Adrenal gland (tissue), 5 donors: ENCODE measurements at regions not wholly inside any gene's neighbourhood (a gene's known extent, or its start where the extent isn't known, plus 50 kb on each side); places are given as distances from the start of the nearest gene placed in this dataset.

Source experiments
- CTCF ChIP-seq, 6 experiments: fragments of 450-650 bp in 4 of 6; fragments of 200-600 bp in 2 of 6; sonication (generic) in 1 of 6; IDR thresholded peaks; 1 replicate in 5 of 6; 2 replicates in 1 of 6; pipeline versions ENCODE4 v1.5.1 to v1.8.0; 2016 to 2021; ENCODE audit warnings: antibody characterized with exemption in 6 of 6, mild to moderate bottlenecking in 2 of 6, moderate library complexity in 1 of 6
- POLR2A ChIP-seq, 2 donors: fragments of 450-650 bp; IDR thresholded peaks; one replicate each; pipeline ENCODE4 v1.6.1; 2017; ENCODE audit warnings: antibody characterized with exemption in 2 of 2, mild to moderate bottlenecking in 2 of 2, moderate library complexity in 1 of 2
- donor health status: DM: no; HTN: no; CAD: no.

- TF ChIP-seq CTCF (IDR thresholded peaks at IDR 0.05) = no peak
- TF ChIP-seq POLR2A (IDR thresholded peaks at IDR 0.05) = no peak
These were observed 670.5 kb upstream of the RGMB start for GRCh38 chr5:98102936-98103335.
